H1 (cell line): ENCODE measurements at regions not wholly inside any gene's neighbourhood (a gene's known extent, or its start where the extent isn't known, plus 50 kb on each side); places are given as distances from the start of the nearest gene placed in this dataset.

Source experiments
- CTCF ChIA-PET: fragments of 300-600 bp; sonication (Branson Sonifier 250); formaldehyde crosslinking; loops from one replicate; lab custom pipeline; 2021; ENCODE audit not compliant: partially characterized antibody; lab: Charles Lee
- POLR2A ChIA-PET: fragments of 300-600 bp; sonication (Branson Sonifier 250); formaldehyde crosslinking; loops from one replicate; lab custom pipeline; 2021; ENCODE audit warnings: inconsistent platforms; ENCODE audit not compliant: partially characterized antibody; lab: Charles Lee
- DNase-seq, 2 experiments: peaks; one replicate each; pipeline versions ENCODE4 v3.0.0 to v3.0.0-alpha.2; 2010 to 2022; ENCODE audit warnings: low spot score in 2 of 2, low read depth in 1 of 2, mixed read lengths in 1 of 2
- FAIRE-seq: peaks from 2 replicates; lab custom pipeline; 2011; peaks lifted over from hg19 to GRCh38; lab: Jason Lieb, UNC
- H2AFZ ChIP-seq: 2 replicates; pipeline ENCODE4 v1.8.1; 2012; ENCODE audit warnings: low read length, inconsistent platforms
- H2AK5ac ChIP-seq: 2 replicates; pipeline ENCODE4 v1.6.1; 2013; ENCODE audit warnings: low read depth, low read length
- H2BK120ac ChIP-seq: replicated peaks from 2 replicates; pipeline ENCODE3; 2013; ENCODE audit warnings: low read depth, low read length, inconsistent platforms
- H2BK12ac ChIP-seq: 2 replicates; pipeline ENCODE4 v1.6.1; 2013; ENCODE audit warnings: low read depth, low read length
- H2BK15ac ChIP-seq: 2 replicates; pipeline ENCODE4 v1.6.1; 2013; ENCODE audit warnings: low read length
- H2BK20ac ChIP-seq: 2 replicates; pipeline ENCODE4 v1.6.1; 2013; ENCODE audit warnings: low read length
- H2BK5ac ChIP-seq: 2 replicates; pipeline ENCODE4 v1.6.1; 2013; ENCODE audit warnings: low read depth, low read length
- H3K14ac ChIP-seq: 2 replicates; pipeline ENCODE4 v1.6.1; 2013; ENCODE audit warnings: inconsistent platforms; ENCODE audit not compliant: insufficient read length
- H3K18ac ChIP-seq: 2 replicates; pipeline ENCODE4 v1.6.1; 2013; ENCODE audit warnings: low read length; ENCODE audit errors: extremely low read depth
- H3K23ac ChIP-seq: 2 replicates; pipeline ENCODE4 v1.6.1; 2013; ENCODE audit warnings: inconsistent platforms; ENCODE audit not compliant: insufficient read length
- H3K23me2 ChIP-seq: 2 replicates; pipeline ENCODE4 v1.6.1; 2013; ENCODE audit warnings: low read depth, low read length
- H3K27ac ChIP-seq: 2 replicates; pipeline ENCODE4 v1.6.1; 2011; ENCODE audit warnings: low read depth, low read length, inconsistent platforms
- H3K27me3 ChIP-seq, 4 experiments: replicated peaks in 1 of 4; 1 replicate in 1 of 4; 2 replicates in 3 of 4; pipeline versions ENCODE4 v1.6.1 to v1.8.1; 2011 to 2013; ENCODE audit warnings: low read length in 3 of 4, mild to moderate bottlenecking in 3 of 4, inconsistent platforms in 2 of 4, mixed read lengths in 2 of 4, moderate library complexity in 1 of 4; ENCODE audit not compliant: control insufficient read depth in 3 of 4, insufficient read depth in 3 of 4; ENCODE audit errors: extremely low read depth in 1 of 4
- H3K36me3 ChIP-seq, 4 experiments: 2 replicates each; pipeline versions ENCODE4 v1.6.1 to v1.8.1; 2011 to 2013; ENCODE audit warnings: mild to moderate bottlenecking in 4 of 4, low read length in 3 of 4, moderate library complexity in 2 of 4, control low read depth in 1 of 4, inconsistent platforms in 1 of 4; ENCODE audit not compliant: insufficient read depth in 4 of 4, control insufficient read depth in 2 of 4
- H3K4ac ChIP-seq: replicated peaks from 2 replicates; pipeline ENCODE3; 2013; ENCODE audit warnings: low read length, low read depth, mixed read lengths, inconsistent platforms; ENCODE audit not compliant: insufficient read length
- H3K4me1 ChIP-seq, 4 experiments: replicated peaks in 1 of 4; 1 replicate in 1 of 4; 2 replicates in 3 of 4; pipeline versions ENCODE4 v1.6.1 to v1.8.1; 2011 to 2013; ENCODE audit warnings: low read length in 3 of 4, inconsistent platforms in 2 of 4, mixed read lengths in 1 of 4; ENCODE audit not compliant: insufficient read depth in 4 of 4, control insufficient read depth in 3 of 4
- H3K4me2 ChIP-seq, 2 experiments: 2 replicates each; pipeline versions ENCODE4 v1.6.1 to v1.8.1; 2011 to 2013; ENCODE audit warnings: low read depth in 2 of 2, low read length in 2 of 2, control low read depth in 1 of 2, inconsistent platforms in 1 of 2, mild to moderate bottlenecking in 1 of 2; ENCODE audit not compliant: insufficient read depth in 1 of 2
- H3K4me3 ChIP-seq, 4 experiments: fragments of 200-600, 300-600 bp in 1 of 4; sonication (generic), shearing (Covaris generic), sonication (Bioruptor Twin) in 1 of 4; 2 replicates each; pipeline versions ENCODE4 v1.5.1 to v1.8.1; 2011 to 2016; ENCODE audit warnings: low read length in 4 of 4, low read depth in 3 of 4, control low read depth in 2 of 4, inconsistent platforms in 2 of 4, mild to moderate bottlenecking in 2 of 4, mixed read lengths in 1 of 4, moderate library complexity in 1 of 4; ENCODE audit not compliant: insufficient read depth in 2 of 4; ENCODE audit errors: extremely low read depth in 1 of 4
- H3K56ac ChIP-seq: replicated peaks from 2 replicates; pipeline ENCODE3; 2013; ENCODE audit warnings: low read depth, mild to moderate bottlenecking, mixed read lengths, low read length, inconsistent platforms; ENCODE audit not compliant: insufficient read length
- H3K79me1 ChIP-seq: 2 replicates; pipeline ENCODE4 v1.6.1; 2013; ENCODE audit warnings: low read depth, low read length, control low read depth
- H3K79me2 ChIP-seq, 2 experiments: 2 replicates each; pipeline versions ENCODE4 v1.6.1 to v1.8.1; 2012 to 2013; ENCODE audit warnings: low read length in 2 of 2, mild to moderate bottlenecking in 2 of 2, inconsistent platforms in 1 of 2; ENCODE audit not compliant: insufficient read depth in 2 of 2, control insufficient read depth in 1 of 2
- H3K9ac ChIP-seq, 4 experiments: replicated peaks in 1 of 4; 1 replicate in 1 of 4; 2 replicates in 3 of 4; pipeline versions ENCODE4 v1.6.1 to v1.8.1; 2011 to 2013; ENCODE audit warnings: low read depth in 3 of 4, low read length in 3 of 4, control low read depth in 2 of 4, mild to moderate bottlenecking in 2 of 4, moderate library complexity in 2 of 4, inconsistent platforms in 1 of 4; ENCODE audit errors: extremely low read depth in 1 of 4
- H3K9me3 ChIP-seq, 2 experiments: 2 replicates each; pipeline versions ENCODE4 v1.6.1 to v1.8.1; 2012 to 2013; ENCODE audit warnings: mild to moderate bottlenecking in 2 of 2, moderate library complexity in 2 of 2, control low read depth in 1 of 2, inconsistent platforms in 1 of 2, low read depth in 1 of 2, low read length in 1 of 2, mixed read lengths in 1 of 2; ENCODE audit not compliant: insufficient read depth in 2 of 2
- H4K20me1 ChIP-seq, 2 experiments: replicated peaks in 1 of 2; 2 replicates each; pipeline versions ENCODE3 to v1.8.1; 2011 to 2013; ENCODE audit warnings: inconsistent platforms in 2 of 2, low read length in 2 of 2, mild to moderate bottlenecking in 1 of 2; ENCODE audit not compliant: insufficient read depth in 2 of 2, control insufficient read depth in 1 of 2
- H4K5ac ChIP-seq: 2 replicates; pipeline ENCODE4 v1.6.1; 2013; ENCODE audit warnings: low read length, low read depth, mixed read lengths, inconsistent platforms; ENCODE audit not compliant: insufficient read length
- H4K8ac ChIP-seq: 2 replicates; pipeline ENCODE4 v1.8.0; 2013; ENCODE audit warnings: mild to moderate bottlenecking, moderate library complexity, low read length, inconsistent platforms; ENCODE audit not compliant: insufficient read depth; ENCODE audit errors: extremely low read depth
- H4K91ac ChIP-seq: replicated peaks from 2 replicates; pipeline ENCODE3; 2013; ENCODE audit warnings: low read length, mixed read lengths, inconsistent platforms; ENCODE audit not compliant: insufficient read length
- CTBP2 ChIP-seq: IDR thresholded peaks from 2 replicates; pipeline ENCODE4 v1.7.0; 2011; ENCODE audit warnings: borderline replicate concordance, mild to moderate bottlenecking, moderate library complexity, mixed read lengths, low read length; ENCODE audit not compliant: insufficient read depth, insufficient read length
- RAD21 ChIP-seq, 2 experiments: IDR thresholded peaks in 1 of 2; conservative IDR thresholded peaks in 1 of 2; 2 replicates each; pipeline ENCODE4 v1.6.1; 2011; ENCODE audit warnings: low read depth in 2 of 2, low read length in 2 of 2, improper control_type of control experiment in 1 of 2, inconsistent platforms in 1 of 2, mild to moderate bottlenecking in 1 of 2, moderate library complexity in 1 of 2
- SIN3A ChIP-seq, 2 experiments: IDR thresholded peaks in 1 of 2; conservative IDR thresholded peaks in 1 of 2; 2 replicates each; pipeline ENCODE4 v1.6.1; 2011 to 2012; ENCODE audit warnings: low read length in 2 of 2, improper control_type of control experiment in 1 of 2, low read depth in 1 of 2, mild to moderate bottlenecking in 1 of 2
- WGBS, 2 experiments: shearing (Covaris generic) in 1 of 2; methylation state at CpG; one replicate each; pipeline versions ENCODE4 v1.1.6 to v1.1.7; 2013 to 2015; ENCODE audit warnings: low lambda C conversion rate in 2 of 2, mixed read lengths in 2 of 2, inconsistent platforms in 1 of 2, low coverage in 1 of 2, missing lambda C conversion rate in 1 of 2; ENCODE audit not compliant: insufficient replicate concordance in 2 of 2, insufficient coverage in 1 of 2, insufficient read length in 1 of 2; ENCODE audit errors: extremely low coverage in 1 of 2, missing lambda C conversion rate in 1 of 2; 5-methylcytosine and 5-hydroxymethylcytosine counted together
- TF ChIP-seq, protein P1 (sequence below), 3 experiments: IDR thresholded peaks; 1 replicate in 2 of 3; 2 replicates in 1 of 3; pipeline versions ENCODE4 v1.5.1 to v1.6.1; 2011; ENCODE audit warnings: low read length in 3 of 3, mild to moderate bottlenecking in 3 of 3, inconsistent platforms in 2 of 3, low read depth in 1 of 3, moderate library complexity in 1 of 3; ENCODE audit not compliant: insufficient read depth in 1 of 3; ENCODE audit errors: control extremely low read depth in 1 of 3

- DNase-seq (no peak), FAIRE-seq (peak; percentile 66)
- no peaks in the 10 kb centered on the region for H3K79me1 ChIP-seq
- no peaks in the 10 kb centered on the region for H3K79me2 ChIP-seq
- no peak for TF ChIP-seq SIN3A (conservative IDR thresholded peaks at IDR 0.05 in 1 of 2, IDR thresholded peaks at IDR 0.05 in 1 of 2; ENCODE audit: low read depth in 1 of 2, low read length in 2 of 2)
- TF ChIP-seq CTBP2 = no peak
- TF ChIP-seq, protein P1, sequence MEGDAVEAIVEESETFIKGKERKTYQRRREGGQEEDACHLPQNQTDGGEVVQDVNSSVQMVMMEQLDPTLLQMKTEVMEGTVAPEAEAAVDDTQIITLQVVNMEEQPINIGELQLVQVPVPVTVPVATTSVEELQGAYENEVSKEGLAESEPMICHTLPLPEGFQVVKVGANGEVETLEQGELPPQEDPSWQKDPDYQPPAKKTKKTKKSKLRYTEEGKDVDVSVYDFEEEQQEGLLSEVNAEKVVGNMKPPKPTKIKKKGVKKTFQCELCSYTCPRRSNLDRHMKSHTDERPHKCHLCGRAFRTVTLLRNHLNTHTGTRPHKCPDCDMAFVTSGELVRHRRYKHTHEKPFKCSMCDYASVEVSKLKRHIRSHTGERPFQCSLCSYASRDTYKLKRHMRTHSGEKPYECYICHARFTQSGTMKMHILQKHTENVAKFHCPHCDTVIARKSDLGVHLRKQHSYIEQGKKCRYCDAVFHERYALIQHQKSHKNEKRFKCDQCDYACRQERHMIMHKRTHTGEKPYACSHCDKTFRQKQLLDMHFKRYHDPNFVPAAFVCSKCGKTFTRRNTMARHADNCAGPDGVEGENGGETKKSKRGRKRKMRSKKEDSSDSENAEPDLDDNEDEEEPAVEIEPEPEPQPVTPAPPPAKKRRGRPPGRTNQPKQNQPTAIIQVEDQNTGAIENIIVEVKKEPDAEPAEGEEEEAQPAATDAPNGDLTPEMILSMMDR (IDR thresholded peaks at IDR 0.05; ENCODE audit: control extremely low read depth in 1 of 3, insufficient read depth in 1 of 3, low read depth in 1 of 3, low read length in 3 of 3) = peak in 2 of 3 experiments; percentile 17 to 47; a peak in 2 of 4 replicates
- 0 out of 4 replicates have a peak, but pooled peaks of 1 of the 2 experiments have one; percentile 7 for TF ChIP-seq RAD21 (IDR thresholded peaks at IDR 0.05 in 1 of 2, conservative IDR thresholded peaks at IDR 0.05 in 1 of 2; ENCODE audit: low read depth in 2 of 2, low read length in 2 of 2)
- H2AK5ac ChIP-seq = no peak overlapping the region
- ChIA-PET POLR2A (no interaction called here), CTCF (interaction anchor here (0.9 to 6.3 kb wide), 5 partner anchors 9 to 48 kb away, joined by 3 to 59 read pairs (median 4); no protein-coding TSS in a partner anchor)
- H2BK15ac ChIP-seq = no peak overlapping the region
- no peaks in the 10 kb centered on the region for H3K4me1 ChIP-seq
- H3K9ac ChIP-seq = no peak overlapping the region
- no peak overlapping the region for H4K8ac ChIP-seq
- no peak overlapping the region for H3K23ac ChIP-seq
- H3K27ac ChIP-seq = no peak overlapping the region
- no peaks in the 10 kb centered on the region for H3K27me3 ChIP-seq
- H3K4me3 ChIP-seq = no peak overlapping the region
- H3K36me3 ChIP-seq = no peaks in the 10 kb centered on the region
- peak overlapping the region; percentile 8; the same call in 1 of the 2 replicates for H2AFZ ChIP-seq
- no peak overlapping the region for H2BK12ac ChIP-seq
- H3K4me2 ChIP-seq = no peak overlapping the region
- no peak overlapping the region for H4K91ac ChIP-seq
- H3K56ac ChIP-seq = no peak overlapping the region
- no peak overlapping the region for H2BK120ac ChIP-seq
- no peaks in the 10 kb centered on the region for H3K9me3 ChIP-seq
- H4K20me1 ChIP-seq = no peaks in the 10 kb centered on the region
- 48% methylated on average over 3 of the region's 3 CpGs; no CpG with 5 or more reads in 1 of the 2 experiments for WGBS, 2 experiments
- no peak overlapping the region for H3K4ac ChIP-seq
- H3K23me2 ChIP-seq = no peaks in the 10 kb centered on the region
- no peak overlapping the region for H3K14ac ChIP-seq
- no peak overlapping the region for H2BK20ac ChIP-seq
- H3K18ac ChIP-seq = no peak overlapping the region
- no peak overlapping the region for H4K5ac ChIP-seq
- H2BK5ac ChIP-seq = no peak overlapping the region
These were observed 155.7 kb downstream of the WT1 start for GRCh38 chr11:32279672-32280071.
